LNCAP (cell line): ENCODE measurements at regions not wholly inside any gene's neighbourhood (a gene's known extent, or its start where the extent isn't known, plus 50 kb on each side); places are given as distances from the start of the nearest gene placed in this dataset.

Experiments used
- CTCF ChIP-seq: fragments of 450-650 bp; IDR thresholded peaks from 2 replicates; pipeline ENCODE4 v1.5.1; 2017; ENCODE audit warnings: mild to moderate bottlenecking

GRCh38 chr1:3993619-3994375 is 93.7 kb upstream of the C1orf174 start:
- no peak for TF ChIP-seq CTCF

GRCh38 chr1:3995141-3995780 is 95.2 kb upstream of the C1orf174 start:
- no peak for TF ChIP-seq CTCF

GRCh38 chr1:3996846-3997705 is 97.0 kb upstream of the C1orf174 start:
- TF ChIP-seq CTCF = no peak

GRCh38 chr1:3998086-3998485 is 98.0 kb upstream of the C1orf174 start:
- TF ChIP-seq CTCF = no peak

- TF ChIP-seq CTCF = no peak
Measured at GRCh38 chr1:3999941-4000735, 100.1 kb upstream of the C1orf174 start.

GRCh38 chr1:4000811-4001251 is 100.8 kb upstream of the C1orf174 start:
- TF ChIP-seq CTCF = no peak

GRCh38 chr1:4001461-4001860 is 101.4 kb upstream of the C1orf174 start:
- no peak for TF ChIP-seq CTCF
